Colonic mucosa (tissue), 4 donors: ENCODE measurements at regions not wholly inside any gene's neighbourhood (a gene's known extent, or its start where the extent isn't known, plus 50 kb on each side); places are given as distances from the start of the nearest gene placed in this dataset.

Experiments used
- DNase-seq: peaks from one replicate; pipeline ENCODE4 v3.0.0-alpha.2; 2020
- H3K27ac ChIP-seq: fragments of 200-600 bp; one replicate; pipeline ENCODE4 v1.8.0; 2021
- H3K27me3 ChIP-seq: fragments of 200-600 bp; one replicate; pipeline ENCODE4 v1.8.0; 2021
- H3K36me3 ChIP-seq: fragments of 200-600 bp; one replicate; pipeline ENCODE4 v1.8.0; 2021
- H3K4me1 ChIP-seq: fragments of 200-600 bp; one replicate; pipeline ENCODE4 v1.8.0; 2021; ENCODE audit warnings: mild to moderate bottlenecking
- H3K4me3 ChIP-seq: fragments of 200-600 bp; one replicate; pipeline ENCODE4 v1.8.0; 2021
- H3K9ac ChIP-seq, 2 donors: one replicate each; pipeline ENCODE4 v1.7.0; 2013; ENCODE audit warnings: control low read depth in 2 of 2, low read depth in 2 of 2, low read length in 2 of 2
- H3K9me3 ChIP-seq: fragments of 200-600 bp; one replicate; pipeline ENCODE4 v1.8.0; 2021
- intact Hi-C: fragments of 100-400 bp; cut with DNase I; formaldehyde crosslinking; loops from one replicate; pipeline ENCODE4 v1.14.1; 2022
- TF ChIP-seq, protein P1 (sequence below): fragments of 200-600 bp; IDR thresholded peaks from one replicate; pipeline ENCODE4 v1.8.0; 2022; ENCODE audit warnings: antibody characterized with exemption, mild to moderate bottlenecking
- donor health status: healthy.
- donor health status: DM: no; HTN: no; CAD: no.
- donor health status: DM: no; HTN: no; CAD: no.

DNA sequence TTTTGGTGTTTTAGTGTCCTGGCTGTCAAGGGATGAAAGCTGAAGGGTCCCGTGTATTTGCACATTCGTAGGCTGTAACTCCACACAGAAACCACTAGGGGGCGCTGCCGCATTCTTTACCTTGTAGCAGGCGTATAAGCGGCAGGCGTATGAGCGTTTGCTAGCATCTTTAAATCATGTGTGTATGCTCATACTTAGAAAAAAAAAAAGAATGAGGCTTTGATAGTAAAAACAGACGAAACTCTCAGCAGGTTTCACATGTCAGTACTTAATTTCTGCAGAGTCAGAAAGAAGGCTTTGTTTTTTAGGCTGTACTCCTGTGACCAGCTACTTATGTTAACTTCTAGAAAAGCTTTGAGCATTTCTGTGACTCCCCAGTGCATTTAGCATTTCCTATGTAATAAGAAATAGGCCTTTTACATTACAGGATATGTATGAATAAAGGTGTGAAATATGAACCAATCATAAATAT is 218.8 kb upstream of the ADAMTSL1 start:
- intact Hi-C loops: loop anchor here (5.0 to 10.0 kb wide), 3 partner anchors 187 to 772 kb away; no protein-coding TSS in a partner anchor
- H3K4me1 ChIP-seq: no peaks in the 10 kb centered on the region
- DNase-seq: peak; percentile 82
- no peak overlapping the region for H3K27ac ChIP-seq
- no peaks in the 10 kb centered on the region for H3K9me3 ChIP-seq
- TF ChIP-seq, protein P1, sequence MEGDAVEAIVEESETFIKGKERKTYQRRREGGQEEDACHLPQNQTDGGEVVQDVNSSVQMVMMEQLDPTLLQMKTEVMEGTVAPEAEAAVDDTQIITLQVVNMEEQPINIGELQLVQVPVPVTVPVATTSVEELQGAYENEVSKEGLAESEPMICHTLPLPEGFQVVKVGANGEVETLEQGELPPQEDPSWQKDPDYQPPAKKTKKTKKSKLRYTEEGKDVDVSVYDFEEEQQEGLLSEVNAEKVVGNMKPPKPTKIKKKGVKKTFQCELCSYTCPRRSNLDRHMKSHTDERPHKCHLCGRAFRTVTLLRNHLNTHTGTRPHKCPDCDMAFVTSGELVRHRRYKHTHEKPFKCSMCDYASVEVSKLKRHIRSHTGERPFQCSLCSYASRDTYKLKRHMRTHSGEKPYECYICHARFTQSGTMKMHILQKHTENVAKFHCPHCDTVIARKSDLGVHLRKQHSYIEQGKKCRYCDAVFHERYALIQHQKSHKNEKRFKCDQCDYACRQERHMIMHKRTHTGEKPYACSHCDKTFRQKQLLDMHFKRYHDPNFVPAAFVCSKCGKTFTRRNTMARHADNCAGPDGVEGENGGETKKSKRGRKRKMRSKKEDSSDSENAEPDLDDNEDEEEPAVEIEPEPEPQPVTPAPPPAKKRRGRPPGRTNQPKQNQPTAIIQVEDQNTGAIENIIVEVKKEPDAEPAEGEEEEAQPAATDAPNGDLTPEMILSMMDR: peak; percentile 96
- no peaks in the 10 kb centered on the region for H3K27me3 ChIP-seq
- no peak overlapping the region for H3K9ac ChIP-seq
- H3K4me3 ChIP-seq: no peak overlapping the region
- H3K36me3 ChIP-seq: no peaks in the 10 kb centered on the region

DNA sequence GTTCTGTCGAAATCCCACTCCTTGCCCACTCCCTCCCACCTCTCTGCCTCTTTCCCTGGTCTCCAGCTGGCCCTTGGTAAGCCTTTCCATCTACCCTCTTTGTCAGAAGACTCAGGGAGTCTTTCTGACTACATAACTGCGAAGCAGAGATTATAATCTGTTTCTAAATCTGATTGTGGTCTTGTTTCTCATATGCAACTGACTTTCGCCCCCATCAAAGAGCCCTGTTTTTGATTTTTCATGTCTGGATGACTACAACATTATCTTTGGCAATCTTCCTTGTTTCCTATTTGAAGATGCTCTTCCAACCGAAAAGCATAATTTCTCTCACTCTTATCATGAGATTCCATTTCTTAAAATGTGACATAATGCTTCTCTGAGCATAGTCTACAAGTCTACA is 218.2 kb upstream of the ADAMTSL1 start:
- Histone ChIP-seq H3K9ac (no peak overlapping the region), H3K27ac (no peak overlapping the region), H3K9me3 (no peaks in the 10 kb centered on the region), H3K4me3 (no peak overlapping the region), H3K4me1 (no peaks in the 10 kb centered on the region), H3K36me3 (no peaks in the 10 kb centered on the region), H3K27me3 (no peaks in the 10 kb centered on the region)
- no peak for DNase-seq
- TF ChIP-seq, protein P1: no peak
- intact Hi-C loops: loop anchor here (5.0 to 10.0 kb wide), 3 partner anchors 187 to 772 kb away; no protein-coding TSS in a partner anchor

DNA sequence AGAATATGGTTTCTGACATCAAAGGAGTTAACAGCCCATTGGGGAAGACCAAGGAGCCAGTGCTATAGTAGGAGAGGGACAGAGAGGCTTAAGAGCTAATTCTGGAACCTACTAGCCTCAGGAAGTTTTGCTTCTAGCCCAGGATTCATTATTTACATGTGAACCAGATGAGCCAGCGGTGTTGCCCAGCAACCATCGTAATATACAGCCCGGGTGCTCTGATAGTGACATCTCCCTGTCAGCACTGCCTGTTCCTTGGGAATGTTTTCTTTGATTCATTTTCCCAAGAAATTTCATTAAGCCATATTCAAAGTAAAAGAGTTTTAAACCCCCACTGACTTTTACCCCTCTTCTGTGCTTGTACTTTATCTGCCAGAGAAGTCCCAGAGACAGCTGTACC is 217.4 kb upstream of the ADAMTSL1 start:
- Histone ChIP-seq H3K9me3 (no peaks in the 10 kb centered on the region), H3K9ac (no peak overlapping the region), H3K4me1 (no peaks in the 10 kb centered on the region), H3K4me3 (no peak overlapping the region), H3K27ac (no peak overlapping the region), H3K36me3 (no peaks in the 10 kb centered on the region), H3K27me3 (no peaks in the 10 kb centered on the region)
- intact Hi-C loops: loop anchor here (5.0 to 10.0 kb wide), 3 partner anchors 186 to 771 kb away; no protein-coding TSS in a partner anchor
- peak; percentile 26 for DNase-seq
- TF ChIP-seq, protein P1: no peak

DNA sequence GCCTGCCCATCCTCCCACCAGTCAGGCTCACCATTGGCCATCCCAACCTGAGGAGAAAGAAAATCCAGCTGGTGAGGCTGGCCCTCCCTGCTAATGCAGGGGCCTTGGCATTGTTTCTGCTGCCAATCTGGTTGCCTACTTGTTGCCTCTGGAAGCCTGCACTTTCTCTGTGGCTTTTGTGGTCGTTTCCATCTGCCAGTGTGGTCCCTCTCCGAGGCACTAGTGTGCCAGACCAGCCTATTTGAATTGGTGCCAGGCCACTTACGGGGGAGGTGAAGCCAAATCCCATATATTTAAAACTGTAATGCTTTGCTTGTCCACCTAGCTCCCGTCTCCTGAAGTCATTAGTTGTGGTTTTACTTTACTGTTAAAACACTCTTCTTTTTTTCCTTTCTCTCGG is 213.4 kb upstream of the ADAMTSL1 start:
- H3K9me3 ChIP-seq: no peaks in the 10 kb centered on the region
- no peaks in the 10 kb centered on the region for H3K36me3 ChIP-seq
- H3K4me1 ChIP-seq: no peaks in the 10 kb centered on the region
- intact Hi-C loops: no loop called here
- H3K27ac ChIP-seq: no peak overlapping the region
- TF ChIP-seq, protein P1: no peak
- H3K9ac ChIP-seq: no peak overlapping the region
- H3K4me3 ChIP-seq: no peak overlapping the region
- DNase-seq: no peak
- H3K27me3 ChIP-seq: no peaks in the 10 kb centered on the region

DNA sequence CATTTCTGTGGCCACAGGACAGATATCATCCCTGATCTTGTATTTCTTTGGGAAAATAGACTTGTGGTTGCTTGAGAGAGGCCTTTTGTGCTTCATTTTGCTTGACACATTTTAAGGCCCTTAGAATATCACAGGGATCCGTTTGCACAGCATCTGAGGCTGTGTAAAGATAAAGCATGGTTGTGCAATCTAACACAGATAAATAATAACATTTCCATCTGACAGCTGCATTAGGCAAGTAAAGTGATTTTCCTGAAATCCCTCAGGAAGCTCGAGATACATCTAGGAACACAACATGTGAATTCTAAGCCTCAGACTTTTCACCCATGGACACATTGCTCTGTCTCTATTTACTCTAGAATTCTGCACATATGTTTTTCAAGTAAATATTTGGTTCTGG is 212.8 kb upstream of the ADAMTSL1 start:
- Histone ChIP-seq H3K27me3 (no peaks in the 10 kb centered on the region), H3K4me3 (no peak overlapping the region), H3K9ac (no peak overlapping the region), H3K4me1 (no peaks in the 10 kb centered on the region), H3K27ac (no peak overlapping the region), H3K9me3 (no peaks in the 10 kb centered on the region), H3K36me3 (no peaks in the 10 kb centered on the region)
- no peak for DNase-seq
- intact Hi-C loops: no loop called here
- TF ChIP-seq, protein P1: no peak
